Sigmoid colon (tissue), 4 donors: ENCODE measurements at regions not wholly inside any gene's neighbourhood (a gene's known extent, or its start where the extent isn't known, plus 50 kb on each side); places are given as distances from the start of the nearest gene placed in this dataset.

ENCODE experiments used
- POLR2A ChIP-seq, 2 donors: fragments of 450-650 bp; IDR thresholded peaks; one replicate each; pipeline ENCODE4 v1.6.1; 2016; ENCODE audit warnings: antibody characterized with exemption in 2 of 2, mild to moderate bottlenecking in 2 of 2, moderate library complexity in 2 of 2
- POLR2AphosphoS5 ChIP-seq, 4 donors: sonication (generic); formaldehyde crosslinking; IDR thresholded peaks; one replicate each; pipeline ENCODE4 v1.6.1; 2017; ENCODE audit warnings: antibody characterized with exemption in 4 of 4

GRCh38 chr15:81516012-81516411 is 142.0 kb upstream of the TMC3 start:
- TF ChIP-seq POLR2A (IDR thresholded peaks at IDR 0.05) (no peak), POLR2AphosphoS5 (IDR thresholded peaks at IDR 0.05) (no peak)
